Keratinocyte (primary cell): ENCODE measurements at regions not wholly inside any gene's neighbourhood (a gene's known extent, or its start where the extent isn't known, plus 50 kb on each side); places are given as distances from the start of the nearest gene placed in this dataset.
"Not testable (repeated sequence)": the region's sequence is repeated elsewhere in the genome, so short reads cannot be mapped to it uniquely, and the experiment has no call there.

Experiments used
- DNase-seq: peaks from one replicate; pipeline ENCODE4 v3.0.0-alpha.2; 2011; ENCODE audit warnings: low read depth, missing footprints, low spot score
- FAIRE-seq: peaks from 2 replicates; lab custom pipeline; 2011; peaks lifted over from hg19 to GRCh38; lab: Jason Lieb, UNC
- H2AFZ ChIP-seq: 2 replicates; pipeline ENCODE4 v1.6.0; 2012; ENCODE audit warnings: low read length, control low read depth, inconsistent platforms; ENCODE audit not compliant: control insufficient read depth
- H3K27ac ChIP-seq: 2 replicates; pipeline ENCODE4 v1.5.1; 2011; ENCODE audit warnings: low read length; ENCODE audit not compliant: control insufficient read depth, insufficient read depth
- H3K27me3 ChIP-seq: 3 replicates; pipeline ENCODE4 v1.6.0; 2011; ENCODE audit warnings: low read length; ENCODE audit not compliant: control insufficient read depth, insufficient read depth; ENCODE audit errors: extremely low read depth
- H3K36me3 ChIP-seq, 2 experiments: 2 replicates in 1 of 2; 3 replicates in 1 of 2; pipeline ENCODE4 v1.5.1; 2011; ENCODE audit warnings: low read length in 2 of 2, mild to moderate bottlenecking in 1 of 2; ENCODE audit not compliant: control insufficient read depth in 2 of 2, insufficient read depth in 2 of 2; ENCODE audit errors: extremely low read depth in 1 of 2
- H3K4me1 ChIP-seq: 3 replicates; pipeline ENCODE4 v1.5.1; 2011; ENCODE audit warnings: low read length; ENCODE audit not compliant: control insufficient read depth, insufficient read depth; ENCODE audit errors: extremely low read depth
- H3K4me2 ChIP-seq: 3 replicates; pipeline ENCODE4 v1.6.0; 2011; ENCODE audit warnings: low read depth, low read length; ENCODE audit not compliant: control insufficient read depth, insufficient read depth; ENCODE audit errors: extremely low read depth
- H3K4me3 ChIP-seq, 3 experiments: fragments of 200-600 bp in 1 of 3; sonication (generic) in 1 of 3; 2 replicates in 2 of 3; 3 replicates in 1 of 3; pipeline ENCODE4 v1.5.1; 2011 to 2016; ENCODE audit warnings: low read length in 3 of 3, mild to moderate bottlenecking in 3 of 3, control low read depth in 2 of 3, inconsistent platforms in 1 of 3, low read depth in 1 of 3, mixed read lengths in 1 of 3, mixed run types in 1 of 3, moderate library complexity in 1 of 3; ENCODE audit not compliant: control insufficient read depth in 2 of 3, insufficient read depth in 2 of 3; ENCODE audit errors: extremely low read depth in 1 of 3
- H3K79me2 ChIP-seq: 2 replicates; pipeline ENCODE4 v1.6.0; 2012; ENCODE audit warnings: low read length; ENCODE audit not compliant: control insufficient read depth, insufficient read depth
- H3K9ac ChIP-seq: 3 replicates; pipeline ENCODE4 v1.6.0; 2011; ENCODE audit warnings: low read length; ENCODE audit not compliant: control insufficient read depth, insufficient read depth; ENCODE audit errors: extremely low read depth
- H3K9me1 ChIP-seq: 3 replicates; pipeline ENCODE4 v1.6.0; 2011; ENCODE audit warnings: low read length; ENCODE audit not compliant: control insufficient read depth, insufficient read depth; ENCODE audit errors: extremely low read depth
- H3K9me3 ChIP-seq: 2 replicates; pipeline ENCODE4 v1.5.1; 2012; ENCODE audit warnings: low read depth, low read length; ENCODE audit not compliant: control insufficient read depth
- H4K20me1 ChIP-seq: 3 replicates; pipeline ENCODE4 v1.6.0; 2011; ENCODE audit warnings: low read length; ENCODE audit not compliant: control insufficient read depth, insufficient read depth; ENCODE audit errors: extremely low read depth
- CTCF ChIP-seq, 3 experiments: IDR thresholded peaks in 1 of 3; conservative IDR thresholded peaks in 1 of 3; optimal IDR thresholded peaks in 1 of 3; 2 replicates in 2 of 3; 3 replicates in 1 of 3; pipeline versions ENCODE3 to v1.5.1; 2011; ENCODE audit warnings: low read length in 3 of 3, mild to moderate bottlenecking in 3 of 3, moderate library complexity in 2 of 3, control low read depth in 1 of 3, inconsistent platforms in 1 of 3; ENCODE audit not compliant: insufficient read depth in 2 of 3; ENCODE audit errors: extremely low read depth in 1 of 3
- EZH2 ChIP-seq: IDR thresholded peaks from one replicate; pipeline ENCODE4 v1.6.1; 2012; ENCODE audit warnings: inconsistent platforms, mild to moderate bottlenecking, low read length, moderate library complexity
- dilution Hi-C: fragments of 300-500 bp; cut with MboI; formaldehyde crosslinking; loops from one replicate; pipeline ENCODE4 v1.7.0; 2020; ENCODE audit warnings: low sequenced_read_pairs; ENCODE audit not compliant: extremely low pct_ligation_motif_present

- Histone ChIP-seq H4K20me1 (no peaks in the 10 kb centered on the region), H3K4me1 (no peaks in the 10 kb centered on the region), H3K4me2 (no peak overlapping the region), H3K36me3 (no peaks in the 10 kb centered on the region), H3K27ac (no peak overlapping the region), H3K9me1 (no peaks in the 10 kb centered on the region), H3K27me3 (no peaks in the 10 kb centered on the region), H3K9ac (no peak overlapping the region), H3K9me3 (peaks cover 4% of the 10 kb centered on the region), H2AFZ (no peak overlapping the region), H3K79me2 (no peaks in the 10 kb centered on the region), H3K4me3 (no peak overlapping the region)
- FAIRE-seq (no peak), DNase-seq (no peak)
- dilution Hi-C loops: no loop called here
- TF ChIP-seq EZH2 (no peak), CTCF (optimal IDR thresholded peaks at IDR 0.05 in 1 of 3, IDR thresholded peaks at IDR 0.05 in 1 of 3, conservative IDR thresholded peaks at IDR 0.05 in 1 of 3; ENCODE audit: extremely low read depth in 1 of 3, insufficient read depth in 2 of 3, low read length in 3 of 3) (no peak)
Measured at GRCh38 chr7:156503196-156503595, 137.4 kb upstream of the RNF32 start.

- H3K4me2 ChIP-seq, H2AFZ ChIP-seq, H4K20me1 ChIP-seq, dilution Hi-C loops, FAIRE-seq, DNase-seq, H3K79me2 ChIP-seq, H3K9me3 ChIP-seq, H3K27ac ChIP-seq, H3K27me3 ChIP-seq, H3K9ac ChIP-seq, H3K9me1 ChIP-seq, H3K4me1 ChIP-seq, H3K4me3 ChIP-seq, H3K36me3 ChIP-seq: not testable (repeated sequence)
Measured at GRCh38 chr7:156501815-156502214, 138.8 kb upstream of the RNF32 start.

GRCh38 chr7:156499247-156499881 is 141.2 kb upstream of the RNF32 start:
- dilution Hi-C loops: loop anchor here (10.0 kb wide), 1 partner anchor 65 kb away; no protein-coding TSS in a partner anchor
- Histone ChIP-seq H3K27ac (no peak overlapping the region), H3K79me2 (no peaks in the 10 kb centered on the region), H3K9me1 (no peaks in the 10 kb centered on the region), H3K27me3 (no peaks in the 10 kb centered on the region), H2AFZ (no peak overlapping the region), H3K9me3 (peaks cover 2% of the 10 kb centered on the region), H3K36me3 (no peaks in the 10 kb centered on the region), H3K4me1 (no peaks in the 10 kb centered on the region), H3K4me2 (no peak overlapping the region), H4K20me1 (no peaks in the 10 kb centered on the region), H3K9ac (no peak overlapping the region), H3K4me3 (no peak overlapping the region)
- DNase-seq (no peak), FAIRE-seq (no peak)
- TF ChIP-seq EZH2 (no peak), CTCF (optimal IDR thresholded peaks at IDR 0.05 in 1 of 3, IDR thresholded peaks at IDR 0.05 in 1 of 3, conservative IDR thresholded peaks at IDR 0.05 in 1 of 3; ENCODE audit: extremely low read depth in 1 of 3, insufficient read depth in 2 of 3, low read length in 3 of 3) (no peak)
